Chondrocyte (in vitro differentiated cells): ENCODE measurements at regions not wholly inside any gene's neighbourhood (a gene's known extent, or its start where the extent isn't known, plus 50 kb on each side); places are given as distances from the start of the nearest gene placed in this dataset.

Source experiments
- DNase-seq: peaks from one replicate; pipeline ENCODE4 v3.0.0; 2021; ENCODE audit warnings: mixed read lengths, low spot score
- H3K27ac Mint-ChIP-seq: one replicate; pipeline ENCODE4 v1.8.0; 2021; ENCODE audit warnings: mild to moderate bottlenecking, moderate library complexity, mixed read lengths; ENCODE audit not compliant: unreplicated experiment
- H3K27me3 Mint-ChIP-seq: 2 replicates; pipeline ENCODE4 v1.8.0; 2021; ENCODE audit warnings: low read depth, mixed read lengths
- H3K36me3 Mint-ChIP-seq: 2 replicates; pipeline ENCODE4 v1.8.0; 2021; ENCODE audit warnings: low read depth, mixed read lengths
- H3K4me1 Mint-ChIP-seq: 2 replicates; pipeline ENCODE4 v1.8.0; 2021; ENCODE audit warnings: low read depth, mild to moderate bottlenecking, mixed read lengths
- H3K4me3 Mint-ChIP-seq: one replicate; pipeline ENCODE4 v1.8.0; 2021; ENCODE audit warnings: mild to moderate bottlenecking, moderate library complexity, mixed read lengths; ENCODE audit not compliant: unreplicated experiment
- H3K9me3 Mint-ChIP-seq: 2 replicates; pipeline ENCODE4 v1.8.0; 2021; ENCODE audit warnings: low read depth, mixed read lengths
- CTCF ChIP-seq: fragments of 200-600 bp; sonication (generic); IDR thresholded peaks from 2 replicates; pipeline ENCODE4 v1.5.0; 2021; ENCODE audit warnings: antibody characterized with exemption, mild to moderate bottlenecking, moderate library complexity

GRCh38 chr2:103740631-103741030 lies 978.8 kb downstream of the TMEM182 start:
- no peaks in the 10 kb centered on the region for H3K36me3 Mint-ChIP-seq
- no peak for DNase-seq
- H3K4me3 Mint-ChIP-seq = no peak overlapping the region
- no peaks in the 10 kb centered on the region for H3K27me3 Mint-ChIP-seq
- peaks cover 3% of the 10 kb centered on the region for H3K4me1 Mint-ChIP-seq
- H3K27ac Mint-ChIP-seq = no peak overlapping the region
- H3K9me3 Mint-ChIP-seq = no peaks in the 10 kb centered on the region
- TF ChIP-seq CTCF = no peak

GRCh38 chr2:103743195-103743594 lies 981.4 kb downstream of the TMEM182 start:
- no peak for TF ChIP-seq CTCF
- no peak overlapping the region for H3K27ac Mint-ChIP-seq
- H3K4me1 Mint-ChIP-seq = peaks cover 2% of the 10 kb centered on the region
- H3K9me3 Mint-ChIP-seq = no peaks in the 10 kb centered on the region
- H3K36me3 Mint-ChIP-seq = no peaks in the 10 kb centered on the region
- no peak for DNase-seq
- H3K4me3 Mint-ChIP-seq = no peak overlapping the region
- no peaks in the 10 kb centered on the region for H3K27me3 Mint-ChIP-seq

GRCh38 chr2:103754530-103754929 lies 992.7 kb downstream of the TMEM182 start:
- Mint-ChIP-seq H3K4me3 (no peak overlapping the region), H3K4me1 (no peaks in the 10 kb centered on the region), H3K9me3 (peaks cover 5% of the 10 kb centered on the region), H3K36me3 (no peaks in the 10 kb centered on the region), H3K27me3 (no peaks in the 10 kb centered on the region), H3K27ac (no peak overlapping the region)
- TF ChIP-seq CTCF = no peak
- DNase-seq = no peak

GRCh38 chr2:103773884-103774283 lies 1012.1 kb downstream of the TMEM182 start:
- no peak for DNase-seq
- Mint-ChIP-seq H3K27me3 (no peaks in the 10 kb centered on the region), H3K27ac (no peak overlapping the region), H3K36me3 (no peaks in the 10 kb centered on the region), H3K4me3 (no peak overlapping the region), H3K9me3 (peaks cover 15% of the 10 kb centered on the region), H3K4me1 (no peaks in the 10 kb centered on the region)
- TF ChIP-seq CTCF = no peak

GRCh38 chr2:103780088-103780702 lies 1018.4 kb downstream of the TMEM182 start:
- Mint-ChIP-seq H3K27ac (no peak overlapping the region), H3K4me1 (no peaks in the 10 kb centered on the region), H3K27me3 (no peaks in the 10 kb centered on the region), H3K4me3 (no peak overlapping the region), H3K36me3 (no peaks in the 10 kb centered on the region), H3K9me3 (peaks cover 17% of the 10 kb centered on the region)
- DNase-seq = no peak
- no peak for TF ChIP-seq CTCF
